ENCODE measurements at regions not wholly inside any gene's neighbourhood (a gene's known extent, or its start where the extent isn't known, plus 50 kb on each side); places are given as distances from the start of the nearest gene placed in this dataset.

DNA sequence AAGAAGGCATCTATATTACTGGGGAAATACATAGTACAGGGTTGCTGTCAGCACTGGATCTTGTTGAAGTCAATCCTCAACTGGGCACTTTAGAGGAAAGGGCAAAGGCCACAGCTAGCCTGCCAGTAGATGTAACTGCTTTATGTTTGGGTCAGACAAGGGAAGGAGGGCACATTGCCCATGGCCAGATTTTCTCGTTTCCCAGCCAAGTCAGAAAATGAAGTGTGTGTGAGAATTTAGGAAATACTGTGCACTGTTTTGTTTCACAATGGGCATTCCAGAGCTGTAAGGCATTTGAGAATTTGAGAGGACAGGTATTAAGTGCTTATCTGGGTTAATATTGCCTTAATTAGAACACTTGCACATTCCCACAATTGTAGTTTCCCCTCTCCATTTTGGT lies 183.9 kb upstream of the MCHR2 start:
- DNase-seq (ENCODE audit: low spot score) = no peak

DNA sequence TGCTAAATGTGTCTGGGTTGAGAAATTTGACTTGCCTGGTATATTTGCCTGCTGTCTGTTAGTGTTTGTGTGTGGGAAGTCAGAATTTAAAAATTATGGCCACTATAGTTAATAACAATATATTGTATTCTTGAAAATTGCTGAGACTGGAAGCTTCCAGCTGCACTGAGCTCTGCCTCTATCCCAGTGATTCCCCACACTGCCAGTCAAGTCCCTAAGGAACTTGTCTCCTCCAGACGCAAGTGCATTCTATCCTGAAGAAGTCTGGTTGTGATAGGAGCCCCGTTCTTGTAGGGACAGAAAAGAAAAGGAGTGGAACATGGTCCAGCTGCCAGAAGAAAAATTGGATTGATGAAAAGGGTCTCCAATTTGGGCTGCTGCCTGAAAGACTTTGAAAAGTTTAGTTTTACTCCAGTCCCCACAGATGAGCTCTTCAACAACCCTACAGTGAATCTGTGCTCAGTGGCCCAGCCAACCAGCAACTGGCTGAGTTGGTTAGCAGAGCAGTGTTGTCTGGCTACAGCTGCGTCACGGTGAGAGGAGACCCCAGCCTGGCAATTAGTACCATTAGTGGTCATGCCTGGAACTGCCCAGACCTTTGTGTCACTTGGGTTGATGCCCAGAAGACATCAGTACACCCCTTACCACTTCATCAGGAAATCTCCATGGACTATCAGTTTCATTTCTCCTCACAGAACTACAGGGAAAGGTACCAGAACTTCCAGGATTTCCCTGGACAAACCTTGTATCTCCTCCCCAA lies 183.1 kb upstream of the MCHR2 start:
- DNase-seq (ENCODE audit: low spot score) = no peak

- no peak for DNase-seq (ENCODE audit: low spot score)
Measured at GRCh38 chr6:100176311-100176950, 182.4 kb upstream of the MCHR2 start.

GRCh38 chr6:100175814-100176310 lies 181.8 kb upstream of the MCHR2 start:
- no peak for DNase-seq (ENCODE audit: low spot score)

GRCh38 chr6:100173211-100173610 lies 179.2 kb upstream of the MCHR2 start:
- DNase-seq (ENCODE audit: low spot score) = no peak

DNA sequence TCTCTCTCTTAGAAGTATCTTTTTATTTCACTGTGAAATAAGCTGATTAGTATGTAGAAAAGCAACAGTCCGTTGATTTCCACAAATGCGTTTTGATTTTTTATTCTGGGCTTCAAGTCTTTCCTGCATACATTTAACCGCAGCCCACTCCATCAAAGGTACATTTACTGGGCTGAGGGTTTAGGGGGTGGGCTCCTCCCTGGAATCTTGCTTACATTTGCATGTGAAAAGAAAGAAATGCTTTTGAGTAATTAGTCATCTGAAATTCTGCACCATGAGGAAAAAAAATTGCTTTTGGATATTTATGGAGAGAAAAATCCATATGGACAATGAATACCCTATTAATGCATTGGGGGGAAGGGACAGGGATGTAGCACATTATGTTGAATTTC lies 178.3 kb upstream of the MCHR2 start:
- no peak for DNase-seq (ENCODE audit: low spot score)

DNA sequence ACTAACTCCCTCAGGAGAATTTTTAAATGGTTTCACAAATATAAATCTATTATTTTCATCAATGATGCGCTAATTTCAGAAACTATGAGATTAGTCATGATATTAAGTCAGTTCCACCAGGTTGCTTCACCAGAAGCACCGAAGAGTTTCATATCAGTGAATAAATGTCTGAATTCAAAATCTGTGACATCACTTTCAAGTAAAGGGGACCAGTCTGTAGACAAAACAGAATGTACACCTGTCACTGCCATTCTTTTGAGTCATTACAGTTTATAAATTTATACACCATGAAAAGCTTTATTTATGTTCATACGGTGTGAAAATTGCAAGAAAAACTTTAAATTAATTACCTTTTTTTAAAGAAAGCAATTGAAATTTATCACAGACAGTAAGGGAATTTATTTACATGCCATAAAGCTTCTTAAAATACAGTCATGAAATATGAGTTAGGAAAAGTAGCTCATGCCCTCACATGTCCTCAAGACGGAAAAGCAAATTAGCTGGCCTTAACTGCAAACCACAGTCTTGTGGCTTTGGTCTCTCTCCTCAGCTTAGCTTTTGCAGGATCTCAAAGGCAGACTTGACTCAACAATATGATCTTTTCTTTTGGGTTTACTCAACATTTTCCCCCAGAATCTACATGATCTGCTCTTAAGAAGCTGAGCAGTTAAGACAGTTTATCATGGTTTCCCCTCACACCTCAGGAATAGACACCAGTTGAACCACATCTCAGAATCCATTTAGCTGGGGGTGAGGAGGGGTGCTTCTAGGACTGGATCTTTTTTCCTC lies 177.7 kb upstream of the MCHR2 start:
- no peak for DNase-seq (ENCODE audit: low spot score)

GRCh38 chr6:100168148-100168547 lies 174.1 kb upstream of the MCHR2 start:
- no peak for DNase-seq (ENCODE audit: low spot score)

GRCh38 chr6:100167585-100167984 lies 173.6 kb upstream of the MCHR2 start:
- no peak for DNase-seq (ENCODE audit: low spot score)

DNA sequence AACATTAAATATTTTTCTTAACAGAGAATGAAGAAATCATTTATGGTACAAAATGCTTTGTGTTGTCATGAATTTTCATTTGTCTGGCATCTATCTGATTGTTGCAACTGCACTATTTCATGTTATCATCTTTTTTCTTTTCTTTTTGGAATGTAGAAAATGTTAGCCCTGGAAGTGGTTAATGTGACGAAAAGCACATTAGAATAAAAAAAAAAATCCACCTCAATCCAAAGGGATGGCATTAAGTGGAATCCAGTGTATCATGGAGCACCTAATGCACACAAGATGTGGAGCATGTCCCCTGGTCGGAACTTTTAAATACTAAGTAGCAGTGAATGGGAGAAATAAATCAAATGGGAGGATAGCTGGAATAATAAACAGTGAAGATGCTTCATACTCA lies 172.9 kb upstream of the MCHR2 start:
- DNase-seq (ENCODE audit: low spot score) = no peak

- DNase-seq (ENCODE audit: low spot score) = no peak
Measured at GRCh38 chr6:100165442-100165841, 171.4 kb upstream of the MCHR2 start.

- DNase-seq (ENCODE audit: low spot score) = no peak
Measured at GRCh38 chr6:100163035-100163434, 169.0 kb upstream of the MCHR2 start.

- no peak for DNase-seq (ENCODE audit: low spot score)
Measured at GRCh38 chr6:100161782-100162365, 167.9 kb upstream of the MCHR2 start.

GRCh38 chr6:100160930-100161329 lies 166.9 kb upstream of the MCHR2 start:
- DNase-seq (ENCODE audit: low spot score) = no peak

DNA sequence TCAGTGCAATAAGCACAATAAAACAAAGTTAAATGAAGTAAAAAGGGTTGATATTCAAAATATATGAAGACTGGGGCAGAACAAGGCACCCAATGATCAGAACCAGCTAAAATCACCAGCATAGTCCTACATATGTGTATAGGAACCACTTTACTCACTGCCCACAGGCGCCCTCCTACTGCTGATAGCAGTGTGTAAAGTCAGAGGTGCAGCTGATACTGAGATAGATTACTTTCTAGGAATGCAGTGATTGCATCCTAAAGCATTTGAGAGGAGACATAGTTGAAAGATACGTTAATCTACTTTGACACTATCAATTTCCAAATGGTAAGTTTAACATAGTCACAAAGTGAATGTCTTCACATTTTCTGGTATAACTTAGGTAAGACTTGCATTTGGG lies 161.1 kb upstream of the MCHR2 start:
- DNase-seq (ENCODE audit: low spot score) = no peak

- DNase-seq (ENCODE audit: low spot score) = no peak
Measured at GRCh38 chr6:100153636-100154275, 159.7 kb upstream of the MCHR2 start.

DNA sequence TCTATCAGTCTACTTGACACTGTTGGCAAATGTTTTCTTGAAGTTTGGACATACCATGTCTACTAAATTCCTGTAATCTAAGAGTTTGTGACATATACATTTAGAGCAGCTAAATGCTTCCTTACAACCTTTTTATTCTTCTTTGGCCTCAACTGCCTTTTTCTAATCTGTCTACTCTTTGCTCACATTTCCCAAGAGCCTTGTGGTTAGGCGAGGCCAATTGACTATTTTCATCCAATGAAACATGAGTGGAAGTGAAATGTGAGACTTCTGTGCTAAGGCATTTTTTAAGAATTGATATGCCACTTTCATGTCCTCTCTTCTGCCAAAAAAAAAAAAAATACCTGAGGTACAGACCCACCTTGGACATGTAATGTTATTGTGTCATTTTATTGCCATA lies 158.2 kb upstream of the MCHR2 start:
- no peak for DNase-seq (ENCODE audit: low spot score)

GRCh38 chr6:100144991-100145390 lies 151.0 kb upstream of the MCHR2 start:
- DNase-seq (ENCODE audit: low spot score) = no peak

DNA sequence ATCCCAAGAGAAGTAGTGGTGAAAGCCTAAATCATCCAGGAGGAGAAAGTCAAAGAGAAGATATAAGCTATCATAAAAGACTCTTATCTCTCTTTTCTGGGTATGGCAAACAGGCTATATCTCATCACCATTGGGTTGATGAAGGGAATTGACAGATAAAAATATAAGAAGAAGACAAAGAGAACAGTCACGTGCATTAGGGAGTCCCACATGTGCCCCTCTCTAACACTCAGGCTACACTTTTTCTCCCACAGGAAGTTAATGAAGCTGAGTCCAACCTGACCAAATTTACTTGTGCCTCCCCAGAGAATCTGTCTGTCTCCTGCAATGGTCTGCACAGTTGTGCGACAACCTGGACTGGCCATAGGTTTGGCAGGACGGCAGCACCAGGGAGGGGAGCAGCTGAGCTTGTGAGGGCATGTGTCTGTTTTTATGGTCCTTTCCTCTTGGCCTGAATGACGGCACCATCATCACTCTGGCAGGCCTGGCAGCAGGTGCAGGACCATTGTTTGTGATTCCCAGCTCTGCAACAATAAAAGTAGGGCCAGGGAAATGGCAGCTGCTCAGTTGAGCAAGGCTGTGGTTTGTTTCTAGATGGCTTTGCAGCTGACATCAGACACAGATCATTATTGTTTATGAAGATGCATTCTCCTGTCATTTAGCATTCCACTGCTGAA lies 144.5 kb upstream of the MCHR2 start:
- DNase-seq (ENCODE audit: low spot score) = no peak

DNA sequence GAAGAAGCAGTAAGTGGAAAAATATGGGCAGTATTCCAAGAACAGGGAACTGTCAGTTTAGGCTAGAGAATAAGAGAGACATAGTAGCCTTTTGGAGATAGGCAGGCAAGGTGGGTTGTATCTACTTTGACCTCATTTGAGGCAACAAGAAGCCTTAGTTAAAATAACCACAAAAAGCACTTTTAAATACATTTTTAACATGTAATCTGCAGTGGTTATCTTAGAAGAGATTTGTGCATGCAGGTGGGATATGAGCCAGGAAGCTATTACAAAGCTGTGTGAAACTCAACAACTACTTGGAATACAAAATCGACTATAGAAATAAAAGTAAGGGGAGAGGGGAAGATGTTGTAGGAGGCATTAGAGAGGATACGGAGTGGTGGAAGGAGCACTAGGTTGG lies 143.7 kb upstream of the MCHR2 start:
- no peak for DNase-seq (ENCODE audit: low spot score)

- DNase-seq (ENCODE audit: low spot score) = no peak
Measured at GRCh38 chr6:100136590-100136989, 142.6 kb upstream of the MCHR2 start.
